Inflammatory macrophage (primary cell): ENCODE measurements at regions not wholly inside any gene's neighbourhood (a gene's known extent, or its start where the extent isn't known, plus 50 kb on each side); places are given as distances from the start of the nearest gene placed in this dataset.
"Not testable (repeated sequence)": the region's sequence is repeated elsewhere in the genome, so short reads cannot be mapped to it uniquely, and the experiment has no call there.

Experiments used
- DNase-seq, 2 donors: peaks; one replicate each; pipeline ENCODE4 v3.0.0-alpha.2; 2020 to 2022

GRCh38 chr18:65279668-65280305 lies 471.0 kb upstream of the CDH7 start:
- DNase-seq = no peak

GRCh38 chr18:65278939-65279667 lies 471.7 kb upstream of the CDH7 start:
- DNase-seq = no peak

GRCh38 chr18:65269375-65269774 lies 481.4 kb upstream of the CDH7 start:
- DNase-seq = no peak

GRCh38 chr18:65265761-65266160 lies 485.1 kb upstream of the CDH7 start:
- DNase-seq = no peak

- no peak for DNase-seq
Measured at GRCh38 chr18:65260030-65260429, 490.8 kb upstream of the CDH7 start.

- DNase-seq = no peak
Measured at GRCh38 chr18:65259403-65259802, 491.4 kb upstream of the CDH7 start.

- DNase-seq = no peak
Measured at GRCh38 chr18:65257149-65257548, 493.7 kb upstream of the CDH7 start.

- no peak for DNase-seq
Measured at GRCh38 chr18:65255417-65255816, 495.4 kb upstream of the CDH7 start.

GRCh38 chr18:65239787-65240186 lies 511.0 kb upstream of the CDH7 start:
- no peak for DNase-seq

- no peak for DNase-seq
Measured at GRCh38 chr18:65235966-65236624, 514.7 kb upstream of the CDH7 start.

GRCh38 chr18:65230311-65230710 lies 520.5 kb upstream of the CDH7 start:
- no peak for DNase-seq

- no peak for DNase-seq
Measured at GRCh38 chr18:65227970-65228369, 522.8 kb upstream of the CDH7 start.

- DNase-seq = no peak
Measured at GRCh38 chr18:65221736-65222135, 529.1 kb upstream of the CDH7 start.

GRCh38 chr18:65221115-65221514 lies 529.7 kb upstream of the CDH7 start:
- no peak for DNase-seq

- DNase-seq = no peak
Measured at GRCh38 chr18:65215865-65216466, 534.8 kb upstream of the CDH7 start.

- no peak for DNase-seq
Measured at GRCh38 chr18:65214456-65214855, 536.4 kb upstream of the CDH7 start.

- no peak for DNase-seq
Measured at GRCh38 chr18:65206551-65207260, 544.1 kb upstream of the CDH7 start.

- no peak for DNase-seq
Measured at GRCh38 chr18:65202091-65202490, 548.7 kb upstream of the CDH7 start.

- no peak for DNase-seq
Measured at GRCh38 chr18:65175681-65176080, 575.1 kb upstream of the CDH7 start.

GRCh38 chr18:65162086-65162485 lies 588.7 kb upstream of the CDH7 start:
- not testable (repeated sequence) for DNase-seq

- no peak for DNase-seq
Measured at GRCh38 chr18:65146482-65147021, 604.3 kb upstream of the CDH7 start.

- no peak for DNase-seq
Measured at GRCh38 chr18:65145312-65145711, 605.5 kb upstream of the CDH7 start.

GRCh38 chr18:65133610-65134009 lies 617.2 kb upstream of the CDH7 start:
- DNase-seq = no peak
